ENCODE measurements at regions not wholly inside any gene's neighbourhood (a gene's known extent, or its start where the extent isn't known, plus 50 kb on each side); places are given as distances from the start of the nearest gene placed in this dataset.

GRCh38 chr13:65159803-65160202, 2070.3 kb downstream of the PCDH9 start:
- H3K27ac ChIP-seq: no peak overlapping the region
- in situ Hi-C loops (cut with MboI; ENCODE audit: low sequenced_read_pairs in 4 of 4) (no loop called here), intact Hi-C loops (cut with DNase I; ENCODE audit: low total_unique reads) (no loop called here)
- no peak for TF ChIP-seq CTCF (IDR thresholded peaks at IDR 0.05 in 4 of 5, conservative IDR thresholded peaks at IDR 0.05 in 1 of 5)
- no peak for TF ChIP-seq POLR2A (IDR thresholded peaks at IDR 0.05)
- H3K9me3 ChIP-seq: no peaks in the 10 kb centered on the region
- no peaks in the 10 kb centered on the region for H3K36me3 ChIP-seq
- DNase-seq: no peak
- no peaks in the 10 kb centered on the region for H3K4me1 ChIP-seq
- H3K27me3 ChIP-seq: no peaks in the 10 kb centered on the region
- no peak overlapping the region for H3K4me3 ChIP-seq
- no peak for ATAC-seq

DNA sequence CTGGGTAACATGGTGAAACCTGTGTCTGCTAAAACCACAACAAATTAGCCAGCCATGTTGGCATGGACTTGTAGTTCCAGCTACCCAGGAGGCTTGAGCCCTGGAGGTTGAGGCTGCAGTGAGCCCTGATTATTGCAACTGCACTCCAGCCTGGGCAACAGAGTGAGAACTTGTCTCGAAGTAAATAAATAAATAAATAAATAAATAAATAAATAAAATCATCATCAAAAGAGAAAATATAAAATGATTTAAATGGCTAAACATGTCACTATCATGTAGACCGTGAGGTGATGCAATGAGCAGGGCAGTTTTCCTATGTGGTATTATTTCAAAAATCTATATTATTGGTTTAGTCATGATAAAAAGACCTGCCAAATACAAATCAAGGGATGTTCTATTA, 2074.3 kb downstream of the PCDH9 start:
- intact Hi-C loops (cut with DNase I; ENCODE audit: low total_unique reads): no loop called here

GRCh38 chr13:65154661-65155447, 2075.3 kb downstream of the PCDH9 start:
- in situ Hi-C loops (cut with MboI; ENCODE audit: low sequenced_read_pairs in 4 of 4): no loop called here
- Histone ChIP-seq H3K36me3 (no peaks in the 10 kb centered on the region), H3K27me3 (no peaks in the 10 kb centered on the region), H3K27ac (no peak overlapping the region), H3K4me1 (no peaks in the 10 kb centered on the region), H3K4me3 (no peak overlapping the region), H3K9me3 (no peaks in the 10 kb centered on the region)
- intact Hi-C loops (cut with DNase I; ENCODE audit: low total_unique reads): no loop called here
- TF ChIP-seq POLR2A (IDR thresholded peaks at IDR 0.05) (no peak), CTCF (IDR thresholded peaks at IDR 0.05 in 4 of 5, conservative IDR thresholded peaks at IDR 0.05 in 1 of 5) (no peak)
- ATAC-seq (no peak), DNase-seq (no peak)

More for the DNA sequence above, 2074.3 kb downstream of the PCDH9 start:
- H3K36me3 ChIP-seq: no peaks in the 10 kb centered on the region
- DNase-seq (no peak), ATAC-seq (no peak)
- no peak overlapping the region for H3K4me3 ChIP-seq
- in situ Hi-C loops (cut with MboI; ENCODE audit: low sequenced_read_pairs in 4 of 4): no loop called here
- TF ChIP-seq CTCF (IDR thresholded peaks at IDR 0.05 in 4 of 5, conservative IDR thresholded peaks at IDR 0.05 in 1 of 5): no peak
- TF ChIP-seq POLR2A (IDR thresholded peaks at IDR 0.05): no peak
- H3K4me1 ChIP-seq: no peaks in the 10 kb centered on the region
- no peaks in the 10 kb centered on the region for H3K27me3 ChIP-seq
- H3K27ac ChIP-seq: no peak overlapping the region
- no peaks in the 10 kb centered on the region for H3K9me3 ChIP-seq

- no peak for ATAC-seq
- Histone ChIP-seq H3K9me3 (no peaks in the 10 kb centered on the region), H3K4me1 (no peaks in the 10 kb centered on the region), H3K27ac (no peak overlapping the region), H3K36me3 (no peaks in the 10 kb centered on the region), H3K27me3 (no peaks in the 10 kb centered on the region), H3K4me3 (no peak overlapping the region)
- in situ Hi-C loops (cut with MboI; ENCODE audit: low sequenced_read_pairs in 4 of 4) (no loop called here), intact Hi-C loops (cut with DNase I; ENCODE audit: low total_unique reads) (no loop called here)
- no peak for DNase-seq
- TF ChIP-seq POLR2A (IDR thresholded peaks at IDR 0.05) (no peak), CTCF (IDR thresholded peaks at IDR 0.05 in 4 of 5, conservative IDR thresholded peaks at IDR 0.05 in 1 of 5) (no peak)
These were observed 2080.4 kb downstream of the PCDH9 start for GRCh38 chr13:65149687-65150086.

DNA sequence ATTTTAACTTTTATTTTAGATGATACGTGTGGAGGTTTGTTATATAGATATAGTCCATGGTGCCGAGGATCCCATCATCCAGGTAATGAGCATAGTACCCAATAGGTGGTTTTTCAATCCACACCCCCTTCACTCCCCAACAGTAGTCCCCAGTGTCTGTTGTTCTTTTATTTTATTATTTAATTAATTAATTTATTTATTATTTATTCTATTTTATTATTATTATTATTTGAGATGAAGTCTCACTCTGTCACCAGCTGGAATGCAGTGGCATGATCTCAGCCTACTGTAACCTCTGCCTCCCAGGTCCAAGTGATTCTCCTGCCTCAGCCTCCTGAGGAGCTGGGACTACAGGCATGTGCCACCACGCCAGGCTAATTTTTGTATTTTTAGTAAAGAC, 2086.2 kb downstream of the PCDH9 start:
- Histone ChIP-seq H3K4me1 (no peaks in the 10 kb centered on the region), H3K9me3 (no peaks in the 10 kb centered on the region), H3K27ac (no peak overlapping the region), H3K27me3 (no peaks in the 10 kb centered on the region), H3K36me3 (no peaks in the 10 kb centered on the region), H3K4me3 (no peak overlapping the region)
- intact Hi-C loops (cut with DNase I; ENCODE audit: low total_unique reads): no loop called here
- no peak for ATAC-seq
- TF ChIP-seq POLR2A (IDR thresholded peaks at IDR 0.05) (no peak), CTCF (IDR thresholded peaks at IDR 0.05 in 4 of 5, conservative IDR thresholded peaks at IDR 0.05 in 1 of 5) (no peak)
- no peak for DNase-seq
- in situ Hi-C loops (cut with MboI; ENCODE audit: low sequenced_read_pairs in 4 of 4): no loop called here

Measured in gastrocnemius medialis (tissue), 4 donors.